ENCODE measurements at regions not wholly inside any gene's neighbourhood (a gene's known extent, or its start where the extent isn't known, plus 50 kb on each side); places are given as distances from the start of the nearest gene placed in this dataset.

DNA sequence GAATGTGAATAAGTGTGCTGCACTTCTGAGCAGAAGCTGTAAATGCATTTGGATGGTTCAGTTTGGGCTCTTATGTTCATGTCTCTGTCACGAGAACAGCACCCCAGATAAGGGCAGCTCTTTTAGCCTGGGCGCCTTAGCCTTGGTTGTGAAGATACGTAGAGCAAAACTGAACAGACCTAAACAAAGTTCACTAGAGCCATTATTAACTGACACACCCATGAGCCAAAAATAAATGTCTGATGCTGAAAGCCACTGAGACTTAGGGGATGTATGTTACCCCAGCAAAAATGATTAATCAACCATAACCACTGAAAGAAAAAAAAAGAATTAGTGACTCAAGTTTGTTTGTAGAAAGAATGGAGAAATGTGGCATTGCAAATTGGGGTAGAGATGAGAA is 343.4 kb downstream of the BCAT1 start:
- Histone ChIP-seq H3K4me1 (ENCODE audit: control insufficient read depth, extremely low read depth, insufficient read depth, low read length) (peaks cover 25% of the 10 kb centered on the region), H3K27ac (ENCODE audit: insufficient read depth, low read depth, low read length) (no peak overlapping the region), H3K27me3 (ENCODE audit: control insufficient read depth in 2 of 2, insufficient read depth in 2 of 2, low read length in 2 of 2) (no peaks in the 10 kb centered on the region), H3K4me3 (replicated peaks in 1 of 3; ENCODE audit: insufficient read depth in 1 of 3, low read depth in 1 of 3, low read length in 3 of 3) (no peak overlapping the region), H3K79me2 (ENCODE audit: control insufficient read depth, insufficient read depth, low read length) (no peaks in the 10 kb centered on the region), H2AFZ (ENCODE audit: low read depth, low read length) (no peak overlapping the region), H3K9me3 (replicated peaks; ENCODE audit: control insufficient read depth, insufficient read depth, low read length) (no peaks in the 10 kb centered on the region), H3K9ac (replicated peaks; ENCODE audit: extremely low read depth, insufficient read depth, low read length) (no peak overlapping the region), H3K9me1 (replicated peaks; ENCODE audit: control insufficient read depth, extremely low read depth, insufficient read depth, low read length) (no peaks in the 10 kb centered on the region), H4K20me1 (replicated peaks; ENCODE audit: control insufficient read depth, extremely low read depth, insufficient read depth, low read length) (no peaks in the 10 kb centered on the region), H3K4me2 (ENCODE audit: insufficient read depth, low read length) (no peak overlapping the region), H3K36me3 (ENCODE audit: control insufficient read depth in 2 of 2, extremely low read depth in 1 of 2, insufficient read depth in 2 of 2, low read length in 2 of 2) (no peaks in the 10 kb centered on the region)
- no peak for TF ChIP-seq MAX (IDR thresholded peaks at IDR 0.05; ENCODE audit: insufficient read depth, insufficient read length)
- FAIRE-seq (no peak), DNase-seq (ENCODE audit: low read depth, low spot score) (no peak)
- BruUV-seq (replicated peaks), result no TSS peak
- ChIA-PET POLR2A (no interaction called here), CTCF (interaction anchor here (1.0 to 1.5 kb wide), 2 partner anchors 8 to 496 kb away, joined by 3 to 4 read pairs; no protein-coding TSS in a partner anchor)
- intact Hi-C loops (cut with micrococcal nuclease) (no loop called here), dilution Hi-C loops (cut with MboI; ENCODE audit: extremely low pct_ligation_motif_present, low sequenced_read_pairs) (no loop called here)

GRCh38 chr12:24603371-24603770 is 345.5 kb downstream of the BCAT1 start:
- Histone ChIP-seq H3K4me2 (ENCODE audit: insufficient read depth, low read length) (no peak overlapping the region), H3K27me3 (ENCODE audit: control insufficient read depth in 2 of 2, insufficient read depth in 2 of 2, low read length in 2 of 2) (no peaks in the 10 kb centered on the region), H3K27ac (ENCODE audit: insufficient read depth, low read depth, low read length) (no peak overlapping the region), H3K9ac (replicated peaks; ENCODE audit: extremely low read depth, insufficient read depth, low read length) (no peak overlapping the region), H3K4me1 (ENCODE audit: control insufficient read depth, extremely low read depth, insufficient read depth, low read length) (peaks cover 18% of the 10 kb centered on the region), H4K20me1 (replicated peaks; ENCODE audit: control insufficient read depth, extremely low read depth, insufficient read depth, low read length) (no peaks in the 10 kb centered on the region), H2AFZ (ENCODE audit: low read depth, low read length) (no peak overlapping the region), H3K4me3 (replicated peaks in 1 of 3; ENCODE audit: insufficient read depth in 1 of 3, low read depth in 1 of 3, low read length in 3 of 3) (no peak overlapping the region), H3K79me2 (ENCODE audit: control insufficient read depth, insufficient read depth, low read length) (no peaks in the 10 kb centered on the region), H3K9me1 (replicated peaks; ENCODE audit: control insufficient read depth, extremely low read depth, insufficient read depth, low read length) (no peaks in the 10 kb centered on the region), H3K9me3 (replicated peaks; ENCODE audit: control insufficient read depth, insufficient read depth, low read length) (no peaks in the 10 kb centered on the region), H3K36me3 (ENCODE audit: control insufficient read depth in 2 of 2, extremely low read depth in 1 of 2, insufficient read depth in 2 of 2, low read length in 2 of 2) (no peaks in the 10 kb centered on the region)
- ChIA-PET POLR2A (no interaction called here), CTCF (interaction anchor here (1.1 kb wide), 1 partner anchor 12 kb away, joined by 3 read pairs; no protein-coding TSS in a partner anchor)
- FAIRE-seq, result no peak
- no TSS peak for BruUV-seq (replicated peaks)
- intact Hi-C loops (cut with micrococcal nuclease) (loop anchor here (5.0 kb wide), 1 partner anchor 299 kb away; no protein-coding TSS in a partner anchor), dilution Hi-C loops (cut with MboI; ENCODE audit: extremely low pct_ligation_motif_present, low sequenced_read_pairs) (no loop called here)
- TF ChIP-seq MYC (IDR thresholded peaks at IDR 0.05; ENCODE audit: low read depth, low read length), result no peak
- no peak for TF ChIP-seq JUN (IDR thresholded peaks at IDR 0.05; ENCODE audit: borderline replicate concordance, insufficient read depth, insufficient read length, low read depth)
- TF ChIP-seq EZH2 (IDR thresholded peaks at IDR 0.05; ENCODE audit: borderline replicate concordance, low read depth, low read length, severe bottlenecking), result no peak
- TF ChIP-seq POLR2AphosphoS5 (IDR thresholded peaks at IDR 0.05; ENCODE audit: insufficient read depth, low read depth, low read length), result no peak
- TF ChIP-seq CTCF (IDR thresholded peaks at IDR 0.05; ENCODE audit: extremely low read depth in 1 of 2, insufficient read depth in 1 of 2, low read depth in 1 of 2, low read length in 2 of 2), result no peak
- no peak for TF ChIP-seq POLR2A (IDR thresholded peaks at IDR 0.05; ENCODE audit: low read depth, low read length)
- TF ChIP-seq FOS (IDR thresholded peaks at IDR 0.05; ENCODE audit: borderline replicate concordance, insufficient read depth, low read length), result no peak
- no peak for TF ChIP-seq GATA2 (IDR thresholded peaks at IDR 0.05; ENCODE audit: insufficient read depth, insufficient read length, low read depth, low read length)
- TF ChIP-seq MAX (IDR thresholded peaks at IDR 0.05; ENCODE audit: insufficient read depth, insufficient read length), result no peak
- no peak for DNase-seq (ENCODE audit: low read depth, low spot score)
